Common myeloid progenitor, CD34-positive (primary cell): ENCODE measurements at regions not wholly inside any gene's neighbourhood (a gene's known extent, or its start where the extent isn't known, plus 50 kb on each side); places are given as distances from the start of the nearest gene placed in this dataset.
"Not testable (repeated sequence)": the region's sequence is repeated elsewhere in the genome, so short reads cannot be mapped to it uniquely, and the experiment has no call there.

ENCODE experiments used
- CTCF ChIA-PET: fragments of 350-600 bp; sonication (Branson Sonifier 250); formaldehyde crosslinking; loops from one replicate; lab custom pipeline; 2021; ENCODE audit warnings: antibody characterized with exemption; lab: Charles Lee
- POLR2A ChIA-PET: fragments of 350-600 bp; sonication (Branson Sonifier 250); formaldehyde crosslinking; loops from one replicate; lab custom pipeline; 2021; ENCODE audit warnings: antibody characterized with exemption; lab: Charles Lee
- DNase-seq, 3 donors: peaks; one replicate each; pipeline versions ENCODE4 v3.0.0 to v3.0.0-alpha.2; 2013
- H3K27ac ChIP-seq, 2 experiments: 1 replicate in 1 of 2; 2 replicates in 1 of 2; pipeline ENCODE4 v1.7.0; 2013; ENCODE audit warnings: inconsistent platforms in 2 of 2, low read length in 2 of 2, mild to moderate bottlenecking in 2 of 2, low read depth in 1 of 2, moderate library complexity in 1 of 2; ENCODE audit not compliant: severe bottlenecking in 2 of 2, insufficient read depth in 1 of 2, poor library complexity in 1 of 2
- H3K27me3 ChIP-seq, 5 experiments: replicated peaks in 2 of 5; 1 replicate in 3 of 5; 2 replicates in 2 of 5; pipeline versions ENCODE4 v1.6.1 to v1.7.0; 2013; ENCODE audit warnings: low read length in 4 of 5, mild to moderate bottlenecking in 2 of 5, moderate library complexity in 2 of 5, inconsistent platforms in 1 of 5; ENCODE audit not compliant: insufficient read depth in 5 of 5, control insufficient read depth in 4 of 5
- H3K36me3 ChIP-seq, 4 experiments: 1 replicate in 2 of 4; 2 replicates in 2 of 4; pipeline versions ENCODE4 v1.6.1 to v1.7.0; 2013; ENCODE audit warnings: low read length in 3 of 4, control low read depth in 1 of 4, mild to moderate bottlenecking in 1 of 4; ENCODE audit not compliant: control insufficient read depth in 4 of 4, insufficient read depth in 4 of 4
- H3K4me1 ChIP-seq, 4 experiments: 1 replicate in 3 of 4; 2 replicates in 1 of 4; pipeline versions ENCODE4 v1.6.1 to v1.7.1; 2013; ENCODE audit warnings: low read length in 3 of 4, mild to moderate bottlenecking in 3 of 4, control low read depth in 1 of 4, inconsistent platforms in 1 of 4, moderate library complexity in 1 of 4; ENCODE audit not compliant: control insufficient read depth in 4 of 4, insufficient read depth in 4 of 4; ENCODE audit errors: control extremely low read depth in 1 of 4
- H3K4me3 ChIP-seq, 7 experiments: 1 replicate in 4 of 7; 2 replicates in 3 of 7; pipeline versions ENCODE4 v1.5.1 to v1.7.0; 2013; ENCODE audit warnings: mild to moderate bottlenecking in 7 of 7, low read length in 6 of 7, moderate library complexity in 6 of 7, inconsistent platforms in 2 of 7, low read depth in 2 of 7, control low read depth in 1 of 7; ENCODE audit not compliant: insufficient read depth in 4 of 7, control insufficient read depth in 1 of 7; ENCODE audit errors: extremely low read depth in 1 of 7
- H3K9me3 ChIP-seq, 5 experiments: 1 replicate in 4 of 5; 2 replicates in 1 of 5; pipeline versions ENCODE4 v1.6.1 to v1.7.1; 2013; ENCODE audit warnings: low read length in 4 of 5, mild to moderate bottlenecking in 2 of 5, inconsistent platforms in 1 of 5, low read depth in 1 of 5, moderate library complexity in 1 of 5; ENCODE audit not compliant: control insufficient read depth in 4 of 5, insufficient read depth in 2 of 5; ENCODE audit errors: control extremely low read depth in 1 of 5
- WGBS: methylation state at CpG from one replicate; pipeline ENCODE4 v1.1.5; 2013; ENCODE audit not compliant: insufficient coverage; 5-methylcytosine and 5-hydroxymethylcytosine counted together

DNA sequence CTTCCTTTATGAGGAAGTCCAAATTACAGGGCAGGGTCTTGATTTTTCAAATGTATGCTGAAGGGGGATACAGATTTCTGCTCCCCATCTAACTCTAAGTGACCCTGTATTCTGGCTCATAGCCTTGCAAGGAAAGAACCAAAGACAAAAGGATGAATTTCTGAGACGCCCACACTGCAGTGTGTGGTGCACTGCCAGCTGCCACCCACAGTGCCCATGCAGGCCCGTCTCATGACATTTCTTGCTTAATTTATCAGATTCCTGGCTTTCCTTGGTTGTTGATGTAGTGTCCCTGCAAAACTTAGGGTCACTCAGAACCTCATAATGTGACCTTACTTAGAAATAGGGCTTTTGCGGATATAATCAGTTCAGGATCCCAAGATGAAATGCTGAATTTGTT lies 68.0 kb downstream of the CBLN4 start:
- no peak overlapping the region for H3K4me3 ChIP-seq
- DNase-seq, result no peak
- 94% methylated on average over 3 of the region's 3 CpGs for WGBS
- H3K9me3 ChIP-seq, result no peaks in the 10 kb centered on the region
- no peak overlapping the region for H3K27ac ChIP-seq
- H3K27me3 ChIP-seq, result no peaks in the 10 kb centered on the region
- H3K4me1 ChIP-seq, result no peaks in the 10 kb centered on the region
- no peaks in the 10 kb centered on the region for H3K36me3 ChIP-seq
- ChIA-PET POLR2A (no interaction called here), CTCF (no interaction called here)

DNA sequence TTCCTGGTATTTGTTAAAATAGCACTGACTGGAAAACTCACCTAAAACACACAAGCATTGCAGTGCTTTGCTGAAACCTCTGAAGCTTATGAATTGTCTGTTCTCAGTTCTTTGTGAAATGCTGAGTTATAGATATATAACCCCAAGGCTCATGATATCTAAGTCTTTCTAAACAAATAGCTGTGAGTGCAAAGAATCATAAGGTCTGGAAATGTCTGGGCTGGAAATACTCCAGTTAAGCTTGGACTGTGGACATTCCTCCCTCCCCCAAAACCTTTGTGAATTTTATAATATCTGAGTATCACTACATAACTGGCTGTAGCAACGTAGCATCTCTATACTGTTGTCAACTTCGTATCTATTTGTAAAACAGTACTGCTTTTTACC lies 69.1 kb downstream of the CBLN4 start:
- POLR2A ChIA-PET, result no interaction called here
- no CpG with 5 or more reads among the region's 2 CpGs for WGBS
- no peaks in the 10 kb centered on the region for H3K9me3 ChIP-seq
- CTCF ChIA-PET, result no interaction called here
- DNase-seq, result no peak
- H3K4me1 ChIP-seq, result no peaks in the 10 kb centered on the region
- H3K4me3 ChIP-seq, result no peak overlapping the region
- H3K27ac ChIP-seq, result no peak overlapping the region
- H3K27me3 ChIP-seq, result no peaks in the 10 kb centered on the region
- no peaks in the 10 kb centered on the region for H3K36me3 ChIP-seq

DNA sequence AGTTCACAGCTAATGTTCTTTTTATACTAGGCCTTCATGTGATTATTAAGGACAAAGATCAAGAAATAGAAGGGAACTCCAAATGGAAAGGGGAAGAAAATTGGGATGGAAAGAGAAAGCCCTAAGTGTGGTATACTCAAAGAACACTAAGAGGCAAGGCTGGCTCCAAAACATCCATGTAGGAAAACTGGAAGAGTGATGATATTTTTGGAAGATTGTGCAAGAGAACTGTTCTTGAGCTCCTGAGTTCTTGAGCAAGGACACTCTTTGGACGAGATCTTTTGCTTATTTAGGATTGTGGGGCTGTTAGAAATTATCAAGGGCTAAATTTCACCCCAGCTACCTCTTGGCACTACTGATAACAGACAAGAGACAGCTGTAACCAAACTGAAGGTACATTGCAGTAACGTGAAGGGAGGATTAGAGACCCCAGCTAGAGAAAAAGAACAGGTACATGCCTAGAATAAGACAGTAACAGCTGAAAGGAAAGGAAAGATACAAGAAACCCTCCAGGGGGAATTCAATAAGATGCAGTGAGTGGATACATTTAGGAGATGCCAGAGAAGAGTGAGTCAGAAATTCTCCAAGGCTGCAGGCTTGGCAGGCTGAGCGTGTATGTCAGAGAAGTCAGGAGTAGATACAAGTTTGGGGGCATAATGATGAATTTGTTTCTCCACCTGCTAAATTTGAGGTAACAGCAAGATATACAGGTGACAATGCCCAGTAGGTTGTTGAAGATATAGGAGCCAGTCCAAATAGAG lies 69.7 kb downstream of the CBLN4 start:
- Histone ChIP-seq H3K4me3 (no peak overlapping the region), H3K27me3 (no peaks in the 10 kb centered on the region), H3K36me3 (no peaks in the 10 kb centered on the region), H3K27ac (no peak overlapping the region), H3K9me3 (no peaks in the 10 kb centered on the region), H3K4me1 (no peaks in the 10 kb centered on the region)
- POLR2A ChIA-PET, result no interaction called here
- DNase-seq, result no peak
- CTCF ChIA-PET, result interaction anchor here (0.8 kb wide), 1 partner anchor 14 kb away, joined by 3 read pairs; no protein-coding TSS in a partner anchor
- 54% methylated on average over 2 of the region's 3 CpGs for WGBS

DNA sequence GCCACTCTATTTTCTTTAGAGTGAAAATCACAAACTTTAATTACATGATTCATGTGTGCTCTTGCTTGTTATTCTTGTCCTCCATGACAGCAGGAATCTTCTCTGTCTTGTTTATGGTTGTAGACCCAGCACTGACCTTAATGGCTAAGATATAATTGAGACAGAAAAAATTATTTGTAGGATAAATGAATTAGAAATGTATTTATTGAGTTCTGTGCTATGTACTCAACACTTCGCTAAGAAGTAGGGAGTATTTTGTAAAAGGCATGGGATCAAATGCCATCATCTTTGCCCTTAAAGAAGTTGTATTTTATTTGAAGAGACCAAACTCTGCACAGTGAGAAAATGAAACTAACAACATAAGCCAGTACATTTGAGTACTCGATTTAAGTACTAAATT lies 71.2 kb downstream of the CBLN4 start:
- Histone ChIP-seq H3K36me3 (no peaks in the 10 kb centered on the region), H3K4me1 (no peaks in the 10 kb centered on the region), H3K27me3 (no peaks in the 10 kb centered on the region), H3K4me3 (no peak overlapping the region), H3K27ac (no peak overlapping the region), H3K9me3 (no peaks in the 10 kb centered on the region)
- CTCF ChIA-PET, result no interaction called here
- 100% methylated on average over 2 of the region's 2 CpGs for WGBS
- DNase-seq, result no peak
- POLR2A ChIA-PET, result no interaction called here

DNA sequence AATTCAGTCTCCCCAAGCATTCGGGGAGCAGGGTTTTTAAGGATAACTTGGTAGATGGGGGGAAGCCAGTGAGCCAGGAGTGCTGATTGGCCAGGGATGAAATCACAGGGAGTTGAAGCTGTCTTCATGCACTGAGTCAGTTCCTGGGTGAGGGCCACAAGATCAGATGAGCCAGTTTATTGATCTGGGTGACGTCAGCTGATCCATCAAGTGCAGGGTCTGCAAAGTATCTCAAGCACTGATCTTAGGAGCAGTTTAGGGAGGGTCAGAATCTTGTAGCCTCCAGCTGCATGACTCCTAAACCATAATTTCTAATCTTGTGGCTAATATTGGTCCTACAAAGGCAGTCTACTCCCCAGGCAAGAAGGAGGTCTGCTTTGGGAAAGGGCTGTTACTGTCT lies 74.4 kb downstream of the CBLN4 start:
- H3K36me3 ChIP-seq, H3K4me3 ChIP-seq, POLR2A ChIA-PET, CTCF ChIA-PET, DNase-seq, H3K27ac ChIP-seq, H3K4me1 ChIP-seq, H3K27me3 ChIP-seq, H3K9me3 ChIP-seq: not testable (repeated sequence)
- 100% methylated on average over 1 of the region's 2 CpGs for WGBS

DNA sequence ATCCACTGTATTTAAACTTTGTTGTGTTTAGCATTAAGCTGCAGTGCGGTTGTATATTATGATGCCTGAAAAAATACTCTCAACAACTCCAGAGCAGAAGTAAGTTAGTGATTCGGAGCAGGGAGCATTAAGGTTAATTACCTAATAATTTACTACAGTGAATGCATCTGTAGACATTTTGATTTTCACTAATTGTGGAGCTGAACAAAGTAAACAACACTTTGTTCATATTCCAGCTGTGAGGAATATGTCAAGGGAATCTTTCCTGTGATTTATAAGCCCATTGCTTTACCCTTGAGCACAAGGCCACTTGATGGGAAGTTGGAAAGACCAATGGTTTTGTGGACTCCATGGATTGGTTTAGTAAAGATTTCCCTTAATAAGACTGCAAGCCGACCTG lies 77.1 kb downstream of the CBLN4 start:
- CTCF ChIA-PET, result no interaction called here

GRCh38 chr20:55919956-55920355 lies 85.4 kb downstream of the CBLN4 start:
- ChIA-PET POLR2A (no interaction called here), CTCF (no interaction called here)
- no peaks in the 10 kb centered on the region for H3K36me3 ChIP-seq

More for the DNA sequence above, 77.1 kb downstream of the CBLN4 start:
- 100% methylated on average over 1 of the region's 3 CpGs for WGBS
- POLR2A ChIA-PET, result no interaction called here
- no peaks in the 10 kb centered on the region for H3K36me3 ChIP-seq
- H3K27me3 ChIP-seq, result no peaks in the 10 kb centered on the region
- no peaks in the 10 kb centered on the region for H3K4me1 ChIP-seq
- H3K9me3 ChIP-seq, result no peaks in the 10 kb centered on the region
- H3K4me3 ChIP-seq, result no peak overlapping the region
- DNase-seq, result no peak
- H3K27ac ChIP-seq, result no peak overlapping the region

More at GRCh38 chr20:55919956-55920355, 85.4 kb downstream of the CBLN4 start:
- Histone ChIP-seq H3K9me3 (peaks cover 0 to 4% (median 0%) of the 10 kb centered on the region in 5 experiments), H3K4me3 (no peak overlapping the region), H3K27ac (no peak overlapping the region), H3K27me3 (no peaks in the 10 kb centered on the region), H3K4me1 (no peaks in the 10 kb centered on the region)
- DNase-seq, result no peak
